HPDE6-E6E7 (cell line): ENCODE measurements at regions not wholly inside any gene's neighbourhood (a gene's known extent, or its start where the extent isn't known, plus 50 kb on each side); places are given as distances from the start of the nearest gene placed in this dataset.
A peak's percentile ranks its signal among the peaks of the same experiment; 100 is the strongest.

Source experiments
- DNase-seq: peaks from one replicate; pipeline ENCODE4 v3.0.0; 2011; ENCODE audit warnings: missing footprints; ENCODE audit errors: extremely low spot score

GRCh38 chr14:39875028-39875427 is 442.8 kb upstream of the FBXO33 start:
- DNase-seq: no peak

GRCh38 chr14:39873791-39874190 is 441.6 kb upstream of the FBXO33 start:
- DNase-seq: peak; percentile 2

- DNase-seq: no peak
These were observed 436.7 kb upstream of the FBXO33 start for GRCh38 chr14:39868949-39869348.

GRCh38 chr14:39868251-39868650 is 436.0 kb upstream of the FBXO33 start:
- DNase-seq: no peak

GRCh38 chr14:39863441-39863840 is 431.2 kb upstream of the FBXO33 start:
- DNase-seq: no peak

- DNase-seq: no peak
These were observed 429.5 kb upstream of the FBXO33 start for GRCh38 chr14:39861696-39862095.

- DNase-seq: no peak
These were observed 429.0 kb upstream of the FBXO33 start for GRCh38 chr14:39861229-39861600.

GRCh38 chr14:39860596-39861228 is 428.5 kb upstream of the FBXO33 start:
- no peak for DNase-seq

- no peak for DNase-seq
These were observed 427.1 kb upstream of the FBXO33 start for GRCh38 chr14:39859314-39859713.

GRCh38 chr14:39857376-39858055 is 425.3 kb upstream of the FBXO33 start:
- DNase-seq: no peak

GRCh38 chr14:39853441-39853840 is 421.2 kb upstream of the FBXO33 start:
- DNase-seq: no peak

GRCh38 chr14:39851202-39851601 is 419.0 kb upstream of the FBXO33 start:
- no peak for DNase-seq

GRCh38 chr14:39847852-39848251 is 415.6 kb upstream of the FBXO33 start:
- no peak for DNase-seq

- no peak for DNase-seq
These were observed 415.0 kb upstream of the FBXO33 start for GRCh38 chr14:39847194-39847593.

GRCh38 chr14:39843881-39844280 is 411.6 kb upstream of the FBXO33 start:
- DNase-seq: no peak

- DNase-seq: no peak
These were observed 408.9 kb upstream of the FBXO33 start for GRCh38 chr14:39841088-39841487.

- DNase-seq: no peak
These were observed 395.8 kb upstream of the FBXO33 start for GRCh38 chr14:39827901-39828655.

GRCh38 chr14:39812532-39813320 is 380.5 kb upstream of the FBXO33 start:
- no peak for DNase-seq

- no peak for DNase-seq
These were observed 375.0 kb upstream of the FBXO33 start for GRCh38 chr14:39807271-39807670.

GRCh38 chr14:39784461-39784860 is 352.2 kb upstream of the FBXO33 start:
- DNase-seq: no peak

GRCh38 chr14:39781466-39781865 is 349.2 kb upstream of the FBXO33 start:
- DNase-seq: no peak
